ENCODE measurements at regions not wholly inside any gene's neighbourhood (a gene's known extent, or its start where the extent isn't known, plus 50 kb on each side); places are given as distances from the start of the nearest gene placed in this dataset.
A peak's percentile ranks its signal among the peaks of the same experiment; 100 is the strongest.

GRCh38 chr3:44058868-44059203 is 182.8 kb upstream of the TOPAZ1 start:
- DNase-seq: no peak

GRCh38 chr3:44060164-44060563 is 181.5 kb upstream of the TOPAZ1 start:
- DNase-seq: no peak

GRCh38 chr3:44061268-44061667 is 180.4 kb upstream of the TOPAZ1 start:
- no peak for DNase-seq

GRCh38 chr3:44061961-44062360 is 179.7 kb upstream of the TOPAZ1 start:
- no peak for DNase-seq

- DNase-seq: no peak
Measured at GRCh38 chr3:44065311-44066094, 176.2 kb upstream of the TOPAZ1 start.

- no peak for DNase-seq
Measured at GRCh38 chr3:44066806-44067205, 174.9 kb upstream of the TOPAZ1 start.

- DNase-seq: no peak
Measured at GRCh38 chr3:44067431-44067830, 174.3 kb upstream of the TOPAZ1 start.

GRCh38 chr3:44068753-44069152 is 172.9 kb upstream of the TOPAZ1 start:
- no peak for DNase-seq

- DNase-seq: no peak
Measured at GRCh38 chr3:44069276-44069675, 172.4 kb upstream of the TOPAZ1 start.

- DNase-seq: no peak
Measured at GRCh38 chr3:44070841-44071546, 170.7 kb upstream of the TOPAZ1 start.

- no peak for DNase-seq
Measured at GRCh38 chr3:44072601-44073540, 168.8 kb upstream of the TOPAZ1 start.

GRCh38 chr3:44074181-44074580 is 167.5 kb upstream of the TOPAZ1 start:
- peak; percentile 66 for DNase-seq

- DNase-seq: no peak
Measured at GRCh38 chr3:44076221-44076829, 165.4 kb upstream of the TOPAZ1 start.

GRCh38 chr3:44077267-44077666 is 164.4 kb upstream of the TOPAZ1 start:
- DNase-seq: no peak

GRCh38 chr3:44078863-44079262 is 162.8 kb upstream of the TOPAZ1 start:
- no peak for DNase-seq

- no peak for DNase-seq
Measured at GRCh38 chr3:44079916-44080315, 161.8 kb upstream of the TOPAZ1 start.

- no peak for DNase-seq
Measured at GRCh38 chr3:44080474-44081072, 161.1 kb upstream of the TOPAZ1 start.

- DNase-seq: no peak
Measured at GRCh38 chr3:44090036-44090435, 151.7 kb upstream of the TOPAZ1 start.

- DNase-seq: no peak
Measured at GRCh38 chr3:44092497-44092896, 149.2 kb upstream of the TOPAZ1 start.

- no peak for DNase-seq
Measured at GRCh38 chr3:44093531-44093930, 148.2 kb upstream of the TOPAZ1 start.

GRCh38 chr3:44098656-44099415 is 142.8 kb upstream of the TOPAZ1 start:
- DNase-seq: no peak

All from 8988T (cell line).